PC-9 (cell line): ENCODE measurements at regions not wholly inside any gene's neighbourhood (a gene's known extent, or its start where the extent isn't known, plus 50 kb on each side); places are given as distances from the start of the nearest gene placed in this dataset.

Experiments used
- BruUV-seq: library from RNA; stranded (reverse); fragments of 400-500 nt; replicated peaks from 2 replicates; lab custom pipeline; 2021; lab: Mats Ljungman, UMichigan
- CTCF ChIA-PET: fragments of 300-600 bp; sonication (Branson Sonifier 250); formaldehyde crosslinking; loops from one replicate; lab custom pipeline; 2022; ENCODE audit warnings: antibody characterized with exemption; lab: Charles Lee
- POLR2A ChIA-PET: fragments of 300-600 bp; sonication (Branson Sonifier 250); formaldehyde crosslinking; loops from one replicate; lab custom pipeline; 2022; ENCODE audit warnings: antibody characterized with exemption; ENCODE audit not compliant: unreplicated experiment; lab: Charles Lee
- DNase-seq, 2 experiments: peaks; one replicate each; pipeline versions ENCODE4 v3.0.0 to v3.0.0-alpha.2; 2015 to 2022; ENCODE audit warnings: mixed read lengths in 1 of 2
- H2AFZ ChIP-seq: fragments of 200-600 bp; sonication (generic); 2 replicates; pipeline ENCODE4 v1.8.1; 2017; ENCODE audit warnings: antibody characterized with exemption
- H3F3A ChIP-seq: fragments of 200-600 bp; sonication (generic); 2 replicates; pipeline ENCODE4 v1.8.1; 2017; ENCODE audit warnings: antibody characterized with exemption, mild to moderate bottlenecking, low read depth; ENCODE audit not compliant: insufficient read depth
- H3K27ac ChIP-seq: fragments of 200-600 bp; sonication (generic); 2 replicates; pipeline ENCODE4 v1.6.1; 2016; ENCODE audit warnings: mixed run types
- H3K27me3 ChIP-seq: fragments of 200-600 bp; sonication (generic); 2 replicates; pipeline ENCODE4 v1.6.1; 2016; ENCODE audit warnings: low read depth, mixed run types; ENCODE audit not compliant: insufficient read depth
- H3K36me3 ChIP-seq: fragments of 200-600 bp; sonication (generic); 2 replicates; pipeline ENCODE4 v1.6.1; 2016; ENCODE audit warnings: low read depth, mixed run types
- H3K4me1 ChIP-seq: fragments of 200-600 bp; sonication (generic); replicated peaks from 2 replicates; pipeline ENCODE4 v1.6.1; 2016; ENCODE audit warnings: mixed run types; ENCODE audit not compliant: insufficient read depth
- H3K4me2 ChIP-seq: fragments of 200-600 bp; sonication (generic); 2 replicates; pipeline ENCODE4 v1.6.1; 2017; ENCODE audit warnings: mixed run types
- H3K4me3 ChIP-seq: fragments of 200-600 bp; sonication (generic); 2 replicates; pipeline ENCODE4 v1.6.1; 2016; ENCODE audit warnings: mixed run types
- H3K79me2 ChIP-seq: fragments of 200-600 bp; sonication (generic); 2 replicates; pipeline ENCODE4 v1.6.1; 2017; ENCODE audit warnings: low read depth, mixed run types
- H3K9me2 ChIP-seq: fragments of 200-600 bp; sonication (generic); 2 replicates; pipeline ENCODE4 v1.8.1; 2017; ENCODE audit warnings: mild to moderate bottlenecking; ENCODE audit not compliant: insufficient read depth
- H3K9me3 ChIP-seq: fragments of 200-600 bp; sonication (generic); 2 replicates; pipeline ENCODE4 v1.8.1; 2016; ENCODE audit warnings: low read depth; ENCODE audit not compliant: insufficient read depth
- H4K20me1 ChIP-seq: fragments of 200-600 bp; sonication (generic); 2 replicates; pipeline ENCODE4 v1.8.1; 2017; ENCODE audit not compliant: insufficient read depth
- CTCF ChIP-seq: fragments of 200-600 bp; sonication (generic); conservative IDR thresholded peaks from 2 replicates; pipeline ENCODE4 v1.6.1; 2017; ENCODE audit warnings: mixed run types, antibody characterized with exemption, mild to moderate bottlenecking, moderate library complexity
- EZH2 ChIP-seq: fragments of 200-600 bp; sonication (generic); IDR thresholded peaks from 2 replicates; pipeline ENCODE4 v1.8.0; 2017; ENCODE audit warnings: antibody characterized with exemption, low read depth
- intact Hi-C: fragments of 100-400 bp; cut with micrococcal nuclease; formaldehyde crosslinking; loops from one replicate; pipeline ENCODE4 v1.10.0; 2022; ENCODE audit not compliant: unreplicated experiment

DNA sequence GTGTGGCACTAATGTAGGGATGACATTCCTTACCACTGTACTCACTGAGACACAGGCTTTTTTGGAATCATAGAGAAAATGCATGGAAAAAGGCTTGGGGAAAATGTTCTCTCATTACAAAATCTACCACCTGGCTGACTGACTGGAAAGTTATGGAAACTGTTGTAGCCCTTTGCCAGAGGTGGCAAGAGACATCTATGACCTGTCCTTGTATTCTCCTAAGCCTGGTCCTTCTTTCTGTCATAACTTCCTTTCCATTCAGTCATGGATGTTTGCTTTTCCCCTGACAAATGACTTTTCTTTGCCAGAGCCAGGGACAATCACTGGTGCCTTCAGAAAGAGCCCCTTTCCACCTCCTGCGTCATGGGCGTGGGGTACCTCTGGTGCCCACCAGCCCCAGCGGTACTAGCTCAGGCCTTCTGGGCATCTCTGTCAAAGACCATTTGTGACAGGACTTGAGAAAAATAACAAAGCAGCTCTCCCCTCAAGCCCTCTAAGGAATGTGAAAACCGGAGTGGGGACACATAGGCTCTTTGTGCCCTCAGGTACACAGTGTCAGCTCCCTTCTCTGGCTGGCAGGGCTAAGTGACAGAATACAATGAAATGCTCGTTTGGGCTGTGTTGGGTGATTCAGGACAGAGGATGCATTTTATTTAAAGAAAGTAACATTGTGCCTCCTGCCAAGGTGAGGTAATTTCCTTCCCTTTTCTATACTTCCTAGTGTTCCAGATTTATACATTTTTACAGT lies 381.1 kb upstream of the RASGRP1 start:
- TF ChIP-seq CTCF (no peak), EZH2 (no peak)
- Histone ChIP-seq H3K4me2 (no peak overlapping the region), H3K36me3 (no peaks in the 10 kb centered on the region), H2AFZ (no peak overlapping the region), H4K20me1 (no peaks in the 10 kb centered on the region), H3K27me3 (no peaks in the 10 kb centered on the region), H3K9me3 (no peaks in the 10 kb centered on the region), H3F3A (no peaks in the 10 kb centered on the region; the same call in 1 of the 2 replicates), H3K9me2 (no peaks in the 10 kb centered on the region), H3K79me2 (no peaks in the 10 kb centered on the region), H3K4me1 (peaks cover 19% of the 10 kb centered on the region), H3K4me3 (no peak overlapping the region), H3K27ac (no peak overlapping the region)
- no peak for DNase-seq
- ChIA-PET POLR2A (no interaction called here), CTCF (no interaction called here)
- intact Hi-C loops, result loop anchor here (2.0 kb wide), 1 partner anchor 77 kb away; no protein-coding TSS in a partner anchor
- no TSS peak for BruUV-seq

DNA sequence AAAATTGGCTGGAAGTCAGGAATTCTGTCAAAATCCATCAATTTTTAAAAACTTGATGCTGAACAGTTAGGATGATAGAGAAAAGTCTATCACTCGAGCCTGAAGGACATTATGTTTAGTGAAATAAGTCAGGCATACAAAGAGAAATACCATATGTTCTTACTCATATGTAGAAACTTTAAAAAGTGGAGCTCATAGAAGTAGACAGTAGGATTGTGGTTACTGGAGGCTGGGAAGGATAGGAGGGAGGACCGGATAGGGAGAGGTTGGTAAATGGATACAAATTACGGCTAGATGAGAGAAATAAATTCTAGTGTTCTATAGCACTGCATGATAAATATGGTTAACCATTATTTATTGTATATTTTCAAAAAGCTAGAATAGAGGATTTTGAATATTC lies 389.5 kb upstream of the RASGRP1 start:
- no peak for DNase-seq
- intact Hi-C loops, result no loop called here
- no peak overlapping the region for H3K4me2 ChIP-seq
- CTCF ChIA-PET, result no interaction called here
- POLR2A ChIA-PET, result no interaction called here
- H4K20me1 ChIP-seq, result no peaks in the 10 kb centered on the region
- H3K79me2 ChIP-seq, result no peaks in the 10 kb centered on the region
- no peak overlapping the region for H3K27ac ChIP-seq
- H3F3A ChIP-seq, result no peaks in the 10 kb centered on the region
- H3K27me3 ChIP-seq, result no peaks in the 10 kb centered on the region
- no peaks in the 10 kb centered on the region for H3K36me3 ChIP-seq
- TF ChIP-seq CTCF, result no peak
- no peak for TF ChIP-seq EZH2
- no TSS peak for BruUV-seq
- H3K4me3 ChIP-seq, result no peak overlapping the region
- no peaks in the 10 kb centered on the region for H3K4me1 ChIP-seq
- H3K9me2 ChIP-seq, result no peaks in the 10 kb centered on the region
- no peaks in the 10 kb centered on the region for H3K9me3 ChIP-seq
- no peak overlapping the region for H2AFZ ChIP-seq

DNA sequence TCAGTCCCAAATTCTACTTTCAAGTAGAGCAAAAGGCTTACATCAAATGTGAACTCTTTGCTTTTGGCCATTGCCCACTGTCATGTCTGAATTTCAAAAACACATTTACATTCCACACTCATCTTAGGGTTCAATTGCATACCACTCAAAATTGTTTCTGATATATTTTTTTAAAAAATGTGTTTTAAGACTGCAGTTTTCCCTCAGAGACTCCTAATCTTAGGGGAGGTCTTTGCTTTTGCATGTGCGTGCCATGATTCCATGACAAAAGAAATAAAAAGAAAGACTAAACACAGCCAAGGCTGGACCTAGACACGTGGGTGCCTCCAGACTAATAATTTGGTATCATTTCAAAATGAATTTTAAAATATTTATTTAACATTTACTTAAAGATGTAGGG lies 396.8 kb upstream of the RASGRP1 start:
- BruUV-seq, result no TSS peak
- DNase-seq, result no peak
- no peak for TF ChIP-seq CTCF
- no peak for TF ChIP-seq EZH2
- no peaks in the 10 kb centered on the region for H3K9me3 ChIP-seq
- H3K4me2 ChIP-seq, result no peak overlapping the region
- no peaks in the 10 kb centered on the region for H3K27me3 ChIP-seq
- ChIA-PET POLR2A (no interaction called here), CTCF (no interaction called here)
- no peaks in the 10 kb centered on the region for H4K20me1 ChIP-seq
- no peaks in the 10 kb centered on the region for H3K4me1 ChIP-seq
- no peak overlapping the region for H3K27ac ChIP-seq
- H3K79me2 ChIP-seq, result no peaks in the 10 kb centered on the region
- no peak overlapping the region for H3K4me3 ChIP-seq
- intact Hi-C loops, result no loop called here
- H3K9me2 ChIP-seq, result no peaks in the 10 kb centered on the region
- no peak overlapping the region for H2AFZ ChIP-seq
- H3F3A ChIP-seq, result no peaks in the 10 kb centered on the region
- H3K36me3 ChIP-seq, result no peaks in the 10 kb centered on the region
